Left lung (tissue), 4 donors: ENCODE measurements at regions not wholly inside any gene's neighbourhood (a gene's known extent, or its start where the extent isn't known, plus 50 kb on each side); places are given as distances from the start of the nearest gene placed in this dataset.

Experiments
- ATAC-seq: fragments of 200-7000 bp; cut with Tn5 transposase; one replicate; pipeline ENCODE4 v1.9.1; 2020; ENCODE audit warnings: moderate library complexity
- DNase-seq, 4 donors: peaks; one replicate each; pipeline ENCODE4 v3.0.0-alpha.2; 2013 to 2020
- H3K27ac ChIP-seq, 2 donors: fragments of 200-600 bp; sonication (generic) in 1 of 2; one replicate each; pipeline versions ENCODE4 v1.5.0 to v1.8.0; 2020 to 2021
- H3K27me3 ChIP-seq, 2 donors: fragments of 200-600 bp; sonication (generic) in 1 of 2; one replicate each; pipeline versions ENCODE4 v1.5.0 to v1.8.0; 2020 to 2021
- H3K36me3 ChIP-seq, 2 donors: fragments of 200-600 bp; sonication (generic) in 1 of 2; one replicate each; pipeline versions ENCODE4 v1.5.0 to v1.8.0; 2020 to 2021
- H3K4me1 ChIP-seq, 2 donors: fragments of 200-600 bp; one replicate each; pipeline ENCODE4 v1.8.0; 2021
- H3K4me3 ChIP-seq, 2 donors: fragments of 200-600 bp; sonication (generic) in 1 of 2; one replicate each; pipeline versions ENCODE4 v1.5.0 to v1.8.0; 2020 to 2021; ENCODE audit warnings: mild to moderate bottlenecking in 1 of 2
- H3K9me3 ChIP-seq, 2 donors: fragments of 200-600 bp; sonication (generic) in 1 of 2; one replicate each; pipeline versions ENCODE4 v1.5.0 to v1.8.0; 2020 to 2021
- intact Hi-C, 2 donors: fragments of 100-400 bp; cut with DNase I; formaldehyde crosslinking; loops; one replicate each; pipeline versions ENCODE4 v1.11.2 to v1.14.2; 2022
- TF ChIP-seq, protein P1 (sequence below), 2 donors: fragments of 200-600 bp; sonication (generic) in 1 of 2; IDR thresholded peaks; one replicate each; pipeline versions ENCODE4 v1.5.0 to v1.8.0; 2021; ENCODE audit warnings: antibody characterized with exemption in 2 of 2
- donor health status: DM: no; HTN: yes; CAD: no.
- donor health status: DM: no; HTN: no; CAD: no.

DNA sequence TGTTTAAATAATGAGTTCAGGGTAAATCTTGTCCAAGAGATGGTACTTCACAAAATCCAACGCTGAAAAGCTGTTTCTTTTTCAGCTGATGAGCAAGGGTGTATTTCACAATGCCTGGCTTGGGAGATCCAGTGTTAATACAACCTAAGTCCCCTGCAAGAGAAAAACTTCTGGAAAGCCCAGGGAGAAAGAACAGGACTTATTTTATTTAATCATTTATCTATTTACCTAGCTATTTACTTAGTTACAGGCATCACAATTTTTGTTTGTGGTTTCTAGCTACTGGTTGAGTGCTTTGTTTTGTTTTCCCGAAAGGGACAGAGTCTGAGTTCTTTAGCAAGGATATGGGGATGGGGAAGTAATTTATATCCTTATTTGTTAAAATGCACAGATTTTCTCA is 598.2 kb upstream of the SYT4 start:
- TF ChIP-seq, protein P1, sequence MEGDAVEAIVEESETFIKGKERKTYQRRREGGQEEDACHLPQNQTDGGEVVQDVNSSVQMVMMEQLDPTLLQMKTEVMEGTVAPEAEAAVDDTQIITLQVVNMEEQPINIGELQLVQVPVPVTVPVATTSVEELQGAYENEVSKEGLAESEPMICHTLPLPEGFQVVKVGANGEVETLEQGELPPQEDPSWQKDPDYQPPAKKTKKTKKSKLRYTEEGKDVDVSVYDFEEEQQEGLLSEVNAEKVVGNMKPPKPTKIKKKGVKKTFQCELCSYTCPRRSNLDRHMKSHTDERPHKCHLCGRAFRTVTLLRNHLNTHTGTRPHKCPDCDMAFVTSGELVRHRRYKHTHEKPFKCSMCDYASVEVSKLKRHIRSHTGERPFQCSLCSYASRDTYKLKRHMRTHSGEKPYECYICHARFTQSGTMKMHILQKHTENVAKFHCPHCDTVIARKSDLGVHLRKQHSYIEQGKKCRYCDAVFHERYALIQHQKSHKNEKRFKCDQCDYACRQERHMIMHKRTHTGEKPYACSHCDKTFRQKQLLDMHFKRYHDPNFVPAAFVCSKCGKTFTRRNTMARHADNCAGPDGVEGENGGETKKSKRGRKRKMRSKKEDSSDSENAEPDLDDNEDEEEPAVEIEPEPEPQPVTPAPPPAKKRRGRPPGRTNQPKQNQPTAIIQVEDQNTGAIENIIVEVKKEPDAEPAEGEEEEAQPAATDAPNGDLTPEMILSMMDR (IDR thresholded peaks at IDR 0.05) = no peak

GRCh38 chr18:43876286-43876685 is 599.0 kb upstream of the SYT4 start:
- Histone ChIP-seq H3K27me3 (no peaks in the 10 kb centered on the region), H3K9me3 (no peaks in the 10 kb centered on the region), H3K4me1 (no peaks in the 10 kb centered on the region), H3K27ac (no peak overlapping the region), H3K4me3 (no peak overlapping the region), H3K36me3 (no peaks in the 10 kb centered on the region)
- no peak for ATAC-seq
- TF ChIP-seq, protein P1 (IDR thresholded peaks at IDR 0.05) = no peak
- DNase-seq = no peak
- intact Hi-C loops = no loop called here

More for the DNA sequence above, 598.2 kb upstream of the SYT4 start:
- no peak overlapping the region for H3K27ac ChIP-seq
- no peaks in the 10 kb centered on the region for H3K4me1 ChIP-seq
- intact Hi-C loops = no loop called here
- H3K4me3 ChIP-seq = no peak overlapping the region
- no peak for ATAC-seq
- no peaks in the 10 kb centered on the region for H3K27me3 ChIP-seq
- H3K36me3 ChIP-seq = no peaks in the 10 kb centered on the region
- no peaks in the 10 kb centered on the region for H3K9me3 ChIP-seq
- DNase-seq = no peak

- H3K36me3 ChIP-seq = no peaks in the 10 kb centered on the region
- no peak overlapping the region for H3K27ac ChIP-seq
- no peaks in the 10 kb centered on the region for H3K27me3 ChIP-seq
- no peak for ATAC-seq
- H3K9me3 ChIP-seq = no peaks in the 10 kb centered on the region
- no peak overlapping the region for H3K4me3 ChIP-seq
- H3K4me1 ChIP-seq = no peaks in the 10 kb centered on the region
- DNase-seq = peak in 2 of 4 donors; percentile 37 to 58
- TF ChIP-seq, protein P1 (IDR thresholded peaks at IDR 0.05) = no peak
- intact Hi-C loops = no loop called here
Observed at GRCh38 chr18:43876748-43877147, 599.5 kb upstream of the SYT4 start.

- TF ChIP-seq, protein P1 (IDR thresholded peaks at IDR 0.05) = no peak
- no peak overlapping the region for H3K27ac ChIP-seq
- DNase-seq = no peak
- H3K36me3 ChIP-seq = no peaks in the 10 kb centered on the region
- intact Hi-C loops = no loop called here
- H3K27me3 ChIP-seq = no peaks in the 10 kb centered on the region
- no peak overlapping the region for H3K4me3 ChIP-seq
- no peak for ATAC-seq
- no peaks in the 10 kb centered on the region for H3K4me1 ChIP-seq
- no peaks in the 10 kb centered on the region for H3K9me3 ChIP-seq
Observed at GRCh38 chr18:43877616-43878321, 600.5 kb upstream of the SYT4 start.

- DNase-seq (no peak), ATAC-seq (no peak)
- Histone ChIP-seq H3K9me3 (no peaks in the 10 kb centered on the region), H3K36me3 (no peaks in the 10 kb centered on the region), H3K4me1 (no peaks in the 10 kb centered on the region), H3K4me3 (no peak overlapping the region), H3K27ac (no peak overlapping the region), H3K27me3 (no peaks in the 10 kb centered on the region)
- TF ChIP-seq, protein P1 (IDR thresholded peaks at IDR 0.05) = no peak
- intact Hi-C loops = no loop called here
Observed at GRCh38 chr18:43879415-43879814, 602.1 kb upstream of the SYT4 start.
